HepG2 (cell line): ENCODE measurements at regions not wholly inside any gene's neighbourhood (a gene's known extent, or its start where the extent isn't known, plus 50 kb on each side); places are given as distances from the start of the nearest gene placed in this dataset.

Experiments used
- ATAC-seq: fragments of 200-7000 bp; cut with Tn5 transposase; 3 replicates; pipeline ENCODE4 v1.9.1; 2020; ENCODE audit warnings: mild to moderate bottlenecking, moderate library complexity
- BruUV-seq: library from RNA; stranded (reverse); fragments of 400-500 nt; replicated peaks from 2 replicates; lab custom pipeline; 2021; lab: Mats Ljungman, UMichigan
- CTCF ChIA-PET: fragments of 300-600 bp; formaldehyde crosslinking; extraction: SDS; loops from one replicate; lab custom pipeline; 2021; ENCODE audit warnings: low total read pairs, inconsistent platforms, low intra/inter-chr PET ratio; lab: Yijun Ruan, JAX
- POLR2A ChIA-PET: fragments of 350-600 bp; sonication (Branson Sonifier 250); formaldehyde crosslinking; loops from one replicate; lab custom pipeline; 2020; ENCODE audit warnings: antibody characterized with exemption, inconsistent platforms; lab: Yijun Ruan, JAX
- DNase-seq: peaks from one replicate; pipeline ENCODE4 v3.0.0-alpha.2; 2015; ENCODE audit warnings: low spot score
- FAIRE-seq: peaks from 3 replicates; lab custom pipeline; 2011; peaks lifted over from hg19 to GRCh38; lab: Jason Lieb, UNC
- H2AFZ ChIP-seq: one replicate; pipeline ENCODE4 v1.6.1; 2011; ENCODE audit warnings: low read length, inconsistent platforms
- H3K27ac ChIP-seq: fragments of 300-600 bp; 3 replicates; pipeline ENCODE4 v1.8.0; 2011; ENCODE audit warnings: mixed run types, mild to moderate bottlenecking, mixed read lengths, low read length, inconsistent platforms; ENCODE audit not compliant: insufficient read depth; ENCODE audit errors: extremely low read length
- H3K27me3 ChIP-seq, 2 experiments: fragments of 200-600 bp in 1 of 2; 2 replicates in 1 of 2; 3 replicates in 1 of 2; pipeline versions ENCODE4 v1.6.0 to v1.8.0; 2011; ENCODE audit warnings: low read length in 2 of 2, mild to moderate bottlenecking in 2 of 2, moderate library complexity in 2 of 2, inconsistent platforms in 1 of 2; ENCODE audit not compliant: insufficient read depth in 2 of 2, control insufficient read depth in 1 of 2
- H3K36me3 ChIP-seq, 2 experiments: fragments of 200-600 bp in 1 of 2; replicated peaks in 1 of 2; 2 replicates in 1 of 2; 3 replicates in 1 of 2; pipeline versions ENCODE4 v1.5.1 to v1.8.0; 2011; ENCODE audit warnings: low read length in 2 of 2, inconsistent platforms in 1 of 2; ENCODE audit not compliant: insufficient read depth in 2 of 2, control insufficient read depth in 1 of 2
- H3K4me1 ChIP-seq: 2 replicates; pipeline ENCODE4 v1.5.1; 2012; ENCODE audit warnings: low read length, inconsistent platforms; ENCODE audit not compliant: insufficient read depth
- H3K4me2 ChIP-seq: 2 replicates; pipeline ENCODE4 v1.6.0; 2011; ENCODE audit warnings: low read depth, low read length, inconsistent platforms
- H3K4me3 ChIP-seq, 3 experiments: fragments of 200-600 bp in 1 of 3; sonication (generic), shearing (Covaris generic) in 1 of 3; replicated peaks in 1 of 3; 2 replicates each; pipeline ENCODE4 v1.5.1; 2011 to 2016; ENCODE audit warnings: low read length in 3 of 3, inconsistent platforms in 2 of 3, low read depth in 2 of 3, mild to moderate bottlenecking in 2 of 3, control low read depth in 1 of 3, mixed read lengths in 1 of 3; ENCODE audit not compliant: insufficient read depth in 1 of 3
- H3K79me2 ChIP-seq: one replicate; pipeline ENCODE4 v1.6.1; 2011; ENCODE audit warnings: low read length, inconsistent platforms; ENCODE audit not compliant: insufficient read depth
- H3K9ac ChIP-seq: 2 replicates; pipeline ENCODE4 v1.6.0; 2011; ENCODE audit warnings: mild to moderate bottlenecking, low read depth, low read length, inconsistent platforms; ENCODE audit not compliant: insufficient read depth
- H3K9me3 ChIP-seq: 2 replicates; pipeline ENCODE4 v1.5.1; 2012; ENCODE audit warnings: mild to moderate bottlenecking, low read length
- H4K20me1 ChIP-seq: 2 replicates; pipeline ENCODE4 v1.6.0; 2011; ENCODE audit warnings: inconsistent platforms, mild to moderate bottlenecking, low read length, moderate library complexity; ENCODE audit not compliant: insufficient read depth
- CBFB ChIP-seq: sonication (generic); formaldehyde crosslinking; IDR thresholded peaks from 2 replicates; pipeline ENCODE4 v1.4.0; 2020; ENCODE audit warnings: missing genetic modification reagents
- DNMT1 ChIP-seq: sonication (generic); formaldehyde crosslinking; IDR thresholded peaks from 2 replicates; pipeline ENCODE4 v1.5.1; 2020; ENCODE audit warnings: mild to moderate bottlenecking, missing genetic modification reagents
- HNRNPLL ChIP-seq: fragments of 200-400 bp; formaldehyde crosslinking; IDR thresholded peaks from 2 replicates; pipeline ENCODE4 v1.6.1; 2017; ENCODE audit warnings: mild to moderate bottlenecking, low read depth, low read length; ENCODE audit not compliant: poor library complexity, severe bottlenecking
- KAT2B ChIP-seq: fragments of 150-350 bp; IDR thresholded peaks from 2 replicates; pipeline ENCODE4 v1.6.1; 2014; ENCODE audit warnings: low read depth, low read length, borderline replicate concordance
- MTA3 ChIP-seq: sonication (generic); formaldehyde crosslinking; IDR thresholded peaks from 2 replicates; pipeline ENCODE4 v1.4.0; 2020; ENCODE audit warnings: missing genetic modification reagents
- NPAS2 ChIP-seq: sonication (generic); formaldehyde crosslinking; IDR thresholded peaks from 2 replicates; pipeline ENCODE4 v1.8.0; 2022; ENCODE audit warnings: mild to moderate bottlenecking, missing genetic modification reagents, borderline replicate concordance
- ONECUT2 ChIP-seq: sonication (generic); formaldehyde crosslinking; IDR thresholded peaks from 2 replicates; pipeline ENCODE4 v1.4.0; 2020; ENCODE audit warnings: missing genetic modification reagents
- PAWR ChIP-seq: sonication (generic); formaldehyde crosslinking; IDR thresholded peaks from 2 replicates; pipeline ENCODE4 v1.4.0; 2020; ENCODE audit warnings: missing genetic modification reagents, mild to moderate bottlenecking, borderline replicate concordance
- PITX1 ChIP-seq: sonication (generic); formaldehyde crosslinking; IDR thresholded peaks from 2 replicates; pipeline ENCODE4 v1.5.1; 2020; ENCODE audit warnings: mild to moderate bottlenecking, missing genetic modification reagents
- RFXAP ChIP-seq: sonication (generic); formaldehyde crosslinking; IDR thresholded peaks from 2 replicates; pipeline ENCODE4 v1.4.0; 2020; ENCODE audit warnings: missing genetic modification reagents, borderline replicate concordance
- SMARCE1 ChIP-seq: fragments of 450-650 bp; IDR thresholded peaks from 2 replicates; pipeline ENCODE4 v1.6.1; 2017; ENCODE audit warnings: borderline replicate concordance
- SNAPC2 ChIP-seq: sonication (generic); formaldehyde crosslinking; IDR thresholded peaks from 2 replicates; pipeline ENCODE4 v1.8.1; 2022; ENCODE audit warnings: mild to moderate bottlenecking, missing genetic modification reagents
- TARDBP ChIP-seq: sonication (generic); formaldehyde crosslinking; IDR thresholded peaks from 2 replicates; pipeline ENCODE4 v1.8.0; 2022; ENCODE audit warnings: mild to moderate bottlenecking, missing genetic modification reagents
- TMF1 ChIP-seq: sonication (generic); formaldehyde crosslinking; IDR thresholded peaks from 2 replicates; pipeline ENCODE4 v1.8.1; 2022; ENCODE audit warnings: low read depth, missing genetic modification reagents
- ZKSCAN1 ChIP-seq: fragments of 150-350 bp; IDR thresholded peaks from 2 replicates; pipeline ENCODE4 v1.6.1; 2014; ENCODE audit warnings: low read length
- ZNF33A ChIP-seq: sonication (generic); formaldehyde crosslinking; IDR thresholded peaks from 2 replicates; pipeline ENCODE4 v1.5.1; 2020; ENCODE audit warnings: missing genetic modification reagents, mild to moderate bottlenecking, moderate library complexity, borderline replicate concordance
- ZNF460 ChIP-seq: sonication (generic); formaldehyde crosslinking; IDR thresholded peaks from 2 replicates; pipeline ENCODE4 v1.5.1; 2020; ENCODE audit warnings: missing genetic modification reagents, mild to moderate bottlenecking, borderline replicate concordance
- ZNF572 ChIP-seq: sonication (generic); formaldehyde crosslinking; IDR thresholded peaks from 2 replicates; pipeline ENCODE4 v1.5.1; 2020; ENCODE audit warnings: mild to moderate bottlenecking, missing genetic modification reagents
- ZNF605 ChIP-seq: sonication (generic); formaldehyde crosslinking; IDR thresholded peaks from 2 replicates; pipeline ENCODE4 v1.8.0; 2022; ENCODE audit warnings: mild to moderate bottlenecking, missing genetic modification reagents
- ZNF644 ChIP-seq: IDR thresholded peaks from 2 replicates; pipeline ENCODE4 v1.6.1; 2016; ENCODE audit warnings: low read depth
- ZNF652 ChIP-seq: IDR thresholded peaks from 2 replicates; pipeline ENCODE4 v1.6.1; 2016; ENCODE audit warnings: low read depth, borderline replicate concordance
- WGBS: methylation state at CpG from one replicate; pipeline ENCODE4 v1.1.6; 2017; ENCODE audit warnings: low lambda C conversion rate; 5-methylcytosine and 5-hydroxymethylcytosine counted together
- in situ Hi-C: cut with HindIII; loops from 2 replicates; pipeline ENCODE4 v1.10.0; 2017; ENCODE audit warnings: low pct_unique_long_range_greater_than_20kb; ENCODE audit not compliant: extremely low pct_ligation_motif_present
- intact Hi-C: fragments of 100-400 bp; cut with micrococcal nuclease; formaldehyde crosslinking; loops from one replicate; pipeline ENCODE4 v1.10.0; 2022; ENCODE audit not compliant: unreplicated experiment
- TF ChIP-seq, protein P1 (sequence below): sonication (generic); formaldehyde crosslinking; IDR thresholded peaks from 2 replicates; pipeline ENCODE4 v1.4.0; 2020; ENCODE audit warnings: missing genetic modification reagents
- TF ChIP-seq, protein P2 (sequence below): sonication (generic); formaldehyde crosslinking; IDR thresholded peaks from 2 replicates; pipeline ENCODE4 v1.5.0; 2020; ENCODE audit warnings: missing genetic modification reagents

DNA sequence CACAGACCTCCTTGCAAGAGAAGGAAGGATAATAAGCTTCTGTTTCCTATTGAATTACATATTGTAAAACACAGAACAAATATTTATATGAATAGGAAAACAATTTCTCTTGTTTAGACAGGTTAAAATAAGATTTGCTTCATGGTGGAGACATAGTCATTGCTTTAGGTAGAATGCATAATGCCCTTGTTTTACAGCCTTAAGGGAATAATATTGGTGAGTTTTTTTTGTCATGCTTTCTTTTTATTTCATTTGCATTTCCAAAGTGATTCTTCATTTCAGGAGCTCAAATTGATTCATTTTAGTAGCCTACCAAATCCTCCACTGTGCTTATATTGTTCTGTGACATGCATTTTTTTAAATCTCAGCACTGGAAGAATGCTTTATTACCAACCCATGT is 690.7 kb downstream of the OLFM4 start:
- no peak for ATAC-seq
- TF ChIP-seq HNRNPLL = no peak
- TF ChIP-seq ZNF572 (CRISPR knock-in tag) = no peak
- TF ChIP-seq MTA3 (CRISPR knock-in tag) = no peak
- no peak for TF ChIP-seq SNAPC2
- no peak for TF ChIP-seq KAT2B
- TF ChIP-seq ZNF33A (CRISPR knock-in tag) = no peak
- TF ChIP-seq ZNF652 = no peak
- TF ChIP-seq SMARCE1 = no peak
- TF ChIP-seq TARDBP (CRISPR knock-in tag) = no peak
- TF ChIP-seq CBFB (CRISPR knock-in tag) = no peak
- no peak for TF ChIP-seq PITX1
- no peak for TF ChIP-seq PAWR
- no peak for TF ChIP-seq TMF1 (CRISPR knock-in tag)
- no TSS peak for BruUV-seq
- Histone ChIP-seq H3K27ac (no peak overlapping the region), H3K4me2 (no peak overlapping the region), H3K4me1 (no peaks in the 10 kb centered on the region), H3K4me3 (no peak overlapping the region), H3K27me3 (no peaks in the 10 kb centered on the region; a peak in 1 of 5 replicates), H3K9ac (no peak overlapping the region), H3K79me2 (no peaks in the 10 kb centered on the region), H3K9me3 (peaks cover 73% of the 10 kb centered on the region), H2AFZ (no peak overlapping the region), H4K20me1 (no peaks in the 10 kb centered on the region), H3K36me3 (no peaks in the 10 kb centered on the region)
- ChIA-PET POLR2A (no interaction called here), CTCF (no interaction called here)
- intact Hi-C loops (no loop called here), in situ Hi-C loops (no loop called here)
- no peak for DNase-seq
- no peak for FAIRE-seq

DNA sequence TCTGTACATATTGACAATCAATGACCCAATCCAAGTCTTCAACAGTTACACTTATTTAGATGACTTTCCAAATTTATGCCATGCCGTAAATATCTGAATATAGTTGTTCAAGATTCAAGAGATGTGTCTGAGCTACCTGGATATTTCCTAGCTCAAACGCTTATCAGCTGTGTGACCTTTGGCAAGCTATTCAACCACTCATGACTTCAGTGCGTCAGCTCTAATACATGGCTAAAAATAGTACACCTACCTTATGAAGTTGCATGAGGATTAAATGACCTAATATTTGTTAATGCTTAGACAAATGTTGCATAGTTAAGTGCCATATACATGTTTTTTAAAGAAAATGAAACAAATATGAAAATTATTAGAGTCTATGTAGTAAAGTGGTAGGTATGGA is 704.1 kb downstream of the OLFM4 start:
- Histone ChIP-seq H3K27me3 (no peaks in the 10 kb centered on the region), H3K4me1 (no peaks in the 10 kb centered on the region), H3K9me3 (peaks cover 80% of the 10 kb centered on the region), H3K79me2 (no peaks in the 10 kb centered on the region), H3K9ac (no peak overlapping the region), H4K20me1 (no peaks in the 10 kb centered on the region), H3K4me2 (no peak overlapping the region), H2AFZ (no peak overlapping the region), H3K36me3 (no peaks in the 10 kb centered on the region), H3K4me3 (no peak overlapping the region), H3K27ac (no peak overlapping the region)
- DNase-seq (no peak), FAIRE-seq (no peak), ATAC-seq (no peak)
- BruUV-seq = no TSS peak
- ChIA-PET POLR2A (no interaction called here), CTCF (no interaction called here)
- WGBS = 19% methylated on average over 3 of the region's 3 CpGs
- in situ Hi-C loops = no loop called here
- intact Hi-C loops = no loop called here
- TF ChIP-seq ZNF605 = no peak
- TF ChIP-seq ZNF644 (CRISPR knock-in tag) = no peak
- TF ChIP-seq, protein P1, sequence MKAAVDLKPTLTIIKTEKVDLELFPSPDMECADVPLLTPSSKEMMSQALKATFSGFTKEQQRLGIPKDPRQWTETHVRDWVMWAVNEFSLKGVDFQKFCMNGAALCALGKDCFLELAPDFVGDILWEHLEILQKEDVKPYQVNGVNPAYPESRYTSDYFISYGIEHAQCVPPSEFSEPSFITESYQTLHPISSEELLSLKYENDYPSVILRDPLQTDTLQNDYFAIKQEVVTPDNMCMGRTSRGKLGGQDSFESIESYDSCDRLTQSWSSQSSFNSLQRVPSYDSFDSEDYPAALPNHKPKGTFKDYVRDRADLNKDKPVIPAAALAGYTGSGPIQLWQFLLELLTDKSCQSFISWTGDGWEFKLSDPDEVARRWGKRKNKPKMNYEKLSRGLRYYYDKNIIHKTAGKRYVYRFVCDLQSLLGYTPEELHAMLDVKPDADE (CRISPR knock-in tag) = no peak
- TF ChIP-seq, protein P2, sequence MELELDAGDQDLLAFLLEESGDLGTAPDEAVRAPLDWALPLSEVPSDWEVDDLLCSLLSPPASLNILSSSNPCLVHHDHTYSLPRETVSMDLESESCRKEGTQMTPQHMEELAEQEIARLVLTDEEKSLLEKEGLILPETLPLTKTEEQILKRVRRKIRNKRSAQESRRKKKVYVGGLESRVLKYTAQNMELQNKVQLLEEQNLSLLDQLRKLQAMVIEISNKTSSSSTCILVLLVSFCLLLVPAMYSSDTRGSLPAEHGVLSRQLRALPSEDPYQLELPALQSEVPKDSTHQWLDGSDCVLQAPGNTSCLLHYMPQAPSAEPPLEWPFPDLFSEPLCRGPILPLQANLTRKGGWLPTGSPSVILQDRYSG = no peak
- no peak for TF ChIP-seq ZKSCAN1
- TF ChIP-seq DNMT1 (CRISPR knock-in tag) = no peak
- no peak for TF ChIP-seq ZNF460 (CRISPR knock-in tag)
- TF ChIP-seq ONECUT2 (CRISPR knock-in tag) = no peak
- no peak for TF ChIP-seq RFXAP (CRISPR knock-in tag)
- no peak for TF ChIP-seq NPAS2 (CRISPR knock-in tag)
